T-cell (primary cell): ENCODE measurements at regions not wholly inside any gene's neighbourhood (a gene's known extent, or its start where the extent isn't known, plus 50 kb on each side); places are given as distances from the start of the nearest gene placed in this dataset.

Experiments used
- ATAC-seq, 4 experiments: fragments of 200-7000 bp in 3 of 4; fragments of 150-1000 bp in 1 of 4; cut with Tn5 transposase; replicated peaks in 1 of 4; 1 replicate in 3 of 4; 2 replicates in 1 of 4; pipeline ENCODE4 v1.10.0; 2021; ENCODE audit warnings: moderate library complexity in 3 of 4, mild to moderate bottlenecking in 2 of 4, moderate number of reproducible peaks in 1 of 4
- CTCF ChIA-PET, 2 donors: fragments of 300-600 bp; sonication (Branson Sonifier 250); formaldehyde crosslinking; loops; one replicate each; lab custom pipeline; 2022; ENCODE audit warnings: antibody characterized with exemption in 2 of 2; lab: Charles Lee
- POLR2A ChIA-PET, 2 donors: fragments of 300-600 bp; sonication (Branson Sonifier 250); formaldehyde crosslinking; loops; one replicate each; lab custom pipeline; 2022; ENCODE audit warnings: antibody characterized with exemption in 2 of 2; lab: Charles Lee
- DNase-seq, 35 experiments: peaks; one replicate each; pipeline versions ENCODE4 v3.0.0 to v3.0.0-alpha.2; 2013 to 2023
- H3K27ac ChIP-seq: one replicate; pipeline ENCODE4 v1.5.1; 2013; ENCODE audit warnings: low read length
- H3K27me3 ChIP-seq, 2 experiments: replicated peaks in 1 of 2; 1 replicate in 1 of 2; 2 replicates in 1 of 2; pipeline versions ENCODE4 v1.6.1 to v1.7.0; 2013; ENCODE audit warnings: low read length in 1 of 2, mixed read lengths in 1 of 2; ENCODE audit not compliant: control insufficient read depth in 2 of 2, insufficient read depth in 2 of 2; ENCODE audit errors: extremely low read depth in 1 of 2
- H3K36me3 ChIP-seq, 2 donors: 1 replicate in 1 of 2; 2 replicates in 1 of 2; pipeline versions ENCODE4 v1.6.1 to v1.7.0; 2013; ENCODE audit warnings: low read length in 1 of 2; ENCODE audit not compliant: control insufficient read depth in 2 of 2, insufficient read depth in 1 of 2; ENCODE audit errors: extremely low read depth in 1 of 2
- H3K4me1 ChIP-seq, 2 experiments: 1 replicate in 1 of 2; 2 replicates in 1 of 2; pipeline versions ENCODE4 v1.6.1 to v1.7.0; 2013; ENCODE audit warnings: low read length in 2 of 2, mixed read lengths in 1 of 2; ENCODE audit not compliant: insufficient read depth in 2 of 2, control insufficient read depth in 1 of 2; ENCODE audit errors: extremely low read depth in 1 of 2
- H3K4me3 ChIP-seq, 2 donors: 1 replicate in 1 of 2; 2 replicates in 1 of 2; pipeline versions ENCODE4 v1.5.1 to v1.7.0; 2013; ENCODE audit warnings: mild to moderate bottlenecking in 2 of 2, low read length in 1 of 2, moderate library complexity in 1 of 2; ENCODE audit not compliant: control insufficient read depth in 1 of 2; ENCODE audit errors: extremely low read depth in 1 of 2
- H3K9me3 ChIP-seq: 2 replicates; pipeline ENCODE4 v1.7.0; 2013
- H3K27ac Mint-ChIP-seq, 2 donors: one replicate each; pipeline ENCODE4 v1.8.0; 2020 to 2021; ENCODE audit warnings: mild to moderate bottlenecking in 2 of 2, mixed read lengths in 2 of 2
- H3K27me3 Mint-ChIP-seq, 2 donors: one replicate each; pipeline ENCODE4 v1.8.0; 2021 to 2022; ENCODE audit warnings: mixed read lengths in 2 of 2
- H3K36me3 Mint-ChIP-seq: one replicate; pipeline ENCODE4 v1.8.0; 2021; ENCODE audit warnings: mixed read lengths
- H3K4me1 Mint-ChIP-seq, 3 donors: one replicate each; pipeline ENCODE4 v1.8.0; 2020 to 2022; ENCODE audit warnings: mixed read lengths in 3 of 3, mild to moderate bottlenecking in 1 of 3
- H3K4me3 Mint-ChIP-seq, 3 donors: one replicate each; pipeline ENCODE4 v1.8.0; 2020 to 2022; ENCODE audit warnings: mild to moderate bottlenecking in 3 of 3, mixed read lengths in 3 of 3, moderate library complexity in 3 of 3
- H3K9me3 Mint-ChIP-seq, 3 donors: one replicate each; pipeline ENCODE4 v1.8.0; 2020 to 2022; ENCODE audit warnings: mixed read lengths in 3 of 3
- whole genome bisulfite sequencing: methylation state at CpG from one replicate; pipeline ENCODE4 v1.1.5; 2013; ENCODE audit warnings: missing lambda C conversion rate; ENCODE audit not compliant: insufficient coverage; 5-methylcytosine and 5-hydroxymethylcytosine counted together

DNA sequence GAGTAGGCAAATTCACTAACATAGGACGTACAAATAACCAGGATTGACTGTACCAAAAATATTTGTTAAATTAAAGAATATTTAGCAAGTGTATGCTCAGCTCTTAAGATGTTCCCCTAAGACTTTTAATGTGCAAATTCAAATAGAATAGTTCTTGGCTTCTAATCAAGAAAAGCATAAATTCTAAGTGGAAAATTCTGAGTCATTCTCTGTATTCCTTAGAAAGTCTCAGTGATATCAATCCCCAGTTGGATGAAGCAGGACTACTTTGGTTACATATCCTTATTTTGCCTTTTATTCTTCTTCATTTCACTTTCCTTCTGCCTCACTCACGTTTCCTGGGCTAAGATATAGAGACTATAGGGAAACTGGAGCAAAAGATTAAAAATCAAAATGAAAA lies 130.2 kb downstream of the IFI44 start:
- Mint-ChIP-seq H3K4me1 (no peaks in the 10 kb centered on the region), H3K9me3 (no peaks in the 10 kb centered on the region), H3K4me3 (no peak overlapping the region), H3K36me3 (no peaks in the 10 kb centered on the region), H3K27me3 (peaks cover 3 to 9% of the 10 kb centered on the region in 2 donors), H3K27ac (no peak overlapping the region)
- Histone ChIP-seq H3K27me3 (no peaks in the 10 kb centered on the region), H3K4me1 (no peaks in the 10 kb centered on the region), H3K9me3 (no peaks in the 10 kb centered on the region), H3K4me3 (no peak overlapping the region), H3K36me3 (no peaks in the 10 kb centered on the region), H3K27ac (no peak overlapping the region)
- ChIA-PET CTCF (no interaction called here), POLR2A (no interaction called here)
- ATAC-seq = no peak
- DNase-seq = no peak
- no CpG with 5 or more reads among the region's 2 CpGs for WGBS

DNA sequence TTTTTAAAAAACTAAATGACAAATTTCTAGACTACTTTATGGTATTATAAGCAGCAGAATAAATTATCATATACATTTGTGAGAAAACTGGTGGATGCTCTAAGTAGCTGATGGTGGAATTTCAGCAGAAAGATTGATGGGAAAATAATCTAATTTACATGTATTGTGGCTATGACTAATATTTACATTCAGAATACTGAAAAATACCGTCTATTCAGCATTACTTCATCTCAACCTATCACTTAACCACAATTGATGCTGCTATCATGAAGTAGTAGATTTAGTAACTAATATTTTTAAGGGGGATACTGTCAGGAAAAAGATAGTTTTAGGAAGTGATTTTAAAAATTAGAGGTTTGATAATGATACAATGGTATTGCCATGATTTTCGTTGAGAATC lies 137.9 kb downstream of the IFI44 start:
- ChIA-PET CTCF (no interaction called here), POLR2A (no interaction called here)
- no peaks in the 10 kb centered on the region for H3K36me3 ChIP-seq
- no peaks in the 10 kb centered on the region for H3K36me3 Mint-ChIP-seq
- no peaks in the 10 kb centered on the region for H3K27me3 ChIP-seq
- no peak overlapping the region for H3K27ac ChIP-seq
- H3K27me3 Mint-ChIP-seq = peaks cover 0 to 3% of the 10 kb centered on the region in 2 donors
- H3K9me3 Mint-ChIP-seq = peaks cover 0 to 8% (median 8%) of the 10 kb centered on the region in 3 donors
- H3K4me1 Mint-ChIP-seq = no peaks in the 10 kb centered on the region
- H3K4me1 ChIP-seq = no peaks in the 10 kb centered on the region
- ATAC-seq = no peak
- no peak for DNase-seq
- no CpG with 5 or more reads among the region's 2 CpGs for WGBS
- H3K4me3 Mint-ChIP-seq = no peak overlapping the region
- no peaks in the 10 kb centered on the region for H3K9me3 ChIP-seq
- H3K4me3 ChIP-seq = no peak overlapping the region
- no peak overlapping the region for H3K27ac Mint-ChIP-seq

DNA sequence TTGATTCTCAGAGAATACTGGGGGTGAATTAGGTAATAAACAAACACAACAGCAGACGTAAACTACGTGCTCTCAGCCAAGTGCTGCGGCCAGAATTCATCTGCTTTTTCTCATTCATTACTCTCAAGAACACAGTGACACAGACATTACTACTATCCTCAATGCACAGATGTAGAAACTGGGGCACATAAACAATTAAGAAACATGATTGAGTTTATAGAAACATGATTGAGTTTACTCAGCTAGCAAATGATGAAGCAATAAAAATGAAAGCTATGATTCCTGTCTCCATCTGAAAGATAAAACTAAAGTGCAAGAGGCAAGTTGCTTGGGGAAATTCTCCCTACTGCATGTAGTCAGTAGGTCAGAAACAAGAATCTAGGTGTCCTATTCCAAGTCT lies 140.5 kb downstream of the IFI44 start:
- no CpG with 5 or more reads among the region's 3 CpGs for WGBS

DNA sequence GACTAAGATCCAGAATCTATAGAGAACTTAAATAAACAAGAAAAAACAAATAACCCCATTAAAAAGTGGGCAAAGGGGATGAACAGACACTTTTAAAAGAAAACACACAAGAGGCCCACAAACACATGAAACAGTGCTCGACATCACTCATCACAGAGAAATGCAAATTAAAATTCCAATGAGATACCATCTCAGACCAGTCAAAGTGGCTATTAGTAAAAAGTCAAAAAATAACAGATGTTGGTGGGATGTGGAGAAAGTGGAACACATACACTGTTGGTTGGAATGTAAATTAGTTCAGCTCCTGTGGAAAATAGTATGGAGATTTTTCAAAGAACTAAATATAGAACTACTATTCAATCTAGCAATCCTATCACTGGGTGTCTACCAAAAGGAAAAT lies 143.1 kb downstream of the IFI44 start:
- Histone ChIP-seq H3K4me1 (no peaks in the 10 kb centered on the region), H3K27me3 (no peaks in the 10 kb centered on the region), H3K36me3 (no peaks in the 10 kb centered on the region), H3K27ac (no peak overlapping the region), H3K9me3 (no peaks in the 10 kb centered on the region), H3K4me3 (no peak overlapping the region)
- no peak overlapping the region for H3K27ac Mint-ChIP-seq
- no peak overlapping the region for H3K4me3 Mint-ChIP-seq
- ATAC-seq (no peak), DNase-seq (no peak)
- ChIA-PET CTCF (no interaction called here), POLR2A (no interaction called here)
- H3K4me1 Mint-ChIP-seq = no peaks in the 10 kb centered on the region
- no peaks in the 10 kb centered on the region for H3K36me3 Mint-ChIP-seq
- H3K9me3 Mint-ChIP-seq = peaks cover 0 to 8% (median 8%) of the 10 kb centered on the region in 3 donors
- no CpG with 5 or more reads among the region's 1 CpG for WGBS
- H3K27me3 Mint-ChIP-seq = peaks cover 0 to 3% of the 10 kb centered on the region in 2 donors

More for the DNA sequence above, 140.5 kb downstream of the IFI44 start:
- ChIA-PET CTCF (no interaction called here), POLR2A (interaction anchor here in 1 of 2 donors (0.5 kb wide), 1 partner anchor 1038 kb away, joined by 4 read pairs; no protein-coding TSS in a partner anchor)
- H3K27ac Mint-ChIP-seq = no peak overlapping the region
- peaks cover 0 to 3% of the 10 kb centered on the region in 2 donors for H3K27me3 Mint-ChIP-seq
- no peaks in the 10 kb centered on the region for H3K9me3 ChIP-seq
- H3K4me1 Mint-ChIP-seq = no peaks in the 10 kb centered on the region
- H3K36me3 Mint-ChIP-seq = no peaks in the 10 kb centered on the region
- no peak overlapping the region for H3K4me3 Mint-ChIP-seq
- H3K9me3 Mint-ChIP-seq = peaks cover 0 to 8% (median 8%) of the 10 kb centered on the region in 3 donors
- H3K36me3 ChIP-seq = no peaks in the 10 kb centered on the region
- DNase-seq (no peak), ATAC-seq (no peak)
- H3K27me3 ChIP-seq = no peaks in the 10 kb centered on the region
- H3K4me1 ChIP-seq = no peaks in the 10 kb centered on the region
- no peak overlapping the region for H3K4me3 ChIP-seq
- no peak overlapping the region for H3K27ac ChIP-seq

DNA sequence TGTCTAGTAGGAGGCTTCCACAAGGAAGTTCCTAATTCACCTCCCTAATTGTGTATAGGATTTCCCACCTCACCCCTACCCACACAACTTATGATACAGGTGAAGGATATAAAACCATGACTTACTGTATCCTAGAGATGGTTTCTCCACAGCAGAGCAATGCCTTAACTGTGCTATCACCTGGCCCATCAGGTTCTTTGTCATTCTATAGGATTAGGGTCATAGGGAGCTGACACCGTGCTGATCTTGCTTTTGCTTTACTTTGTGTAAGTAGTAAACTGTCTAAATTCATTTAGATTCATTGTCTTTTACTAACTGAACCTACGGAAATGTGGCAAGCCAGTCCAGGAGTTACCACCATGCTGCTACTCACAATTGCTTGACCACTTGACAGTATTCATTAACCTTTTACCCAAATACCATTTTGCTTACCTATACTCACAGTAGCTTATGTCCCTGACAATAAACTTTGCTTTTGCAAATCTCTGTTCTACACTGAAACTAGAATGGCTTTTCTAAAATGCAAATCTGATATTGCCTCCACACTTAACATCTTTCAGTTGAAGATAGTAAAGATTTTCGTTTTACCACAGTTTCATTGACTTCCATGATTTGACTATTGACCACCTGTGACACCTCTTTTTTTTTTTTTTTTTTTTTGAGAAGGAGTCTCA lies 147.6 kb downstream of the IFI44 start:
- H3K36me3 Mint-ChIP-seq = no peaks in the 10 kb centered on the region

DNA sequence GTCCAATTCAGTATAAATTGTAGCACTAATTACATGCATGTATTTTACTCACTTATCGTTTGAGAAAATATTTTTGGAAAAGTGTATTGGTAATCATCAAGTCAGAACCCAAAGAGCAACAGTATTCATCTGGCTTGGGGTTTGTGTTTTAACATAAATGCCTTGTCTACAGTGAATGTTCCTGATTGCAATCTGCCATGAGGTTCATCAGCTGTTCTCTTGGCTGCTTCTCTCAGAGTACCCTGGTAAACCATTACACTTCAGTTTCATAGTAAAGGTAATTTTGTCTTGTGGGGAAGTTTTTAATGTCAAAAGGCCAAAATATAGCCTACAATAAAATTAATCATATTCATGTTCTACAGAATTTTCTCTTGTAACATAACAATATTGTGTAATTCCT lies 150.3 kb downstream of the IFI44 start:
- H3K4me3 Mint-ChIP-seq = no peak overlapping the region
- H3K36me3 Mint-ChIP-seq = no peaks in the 10 kb centered on the region
- ATAC-seq (no peak), DNase-seq (no peak)
- no peaks in the 10 kb centered on the region for H3K4me1 Mint-ChIP-seq
- no CpG with 5 or more reads among the region's 1 CpG for WGBS
- Histone ChIP-seq H3K27me3 (no peaks in the 10 kb centered on the region), H3K4me1 (no peaks in the 10 kb centered on the region), H3K36me3 (no peaks in the 10 kb centered on the region), H3K9me3 (no peaks in the 10 kb centered on the region), H3K4me3 (no peak overlapping the region), H3K27ac (no peak overlapping the region)
- H3K27me3 Mint-ChIP-seq = no peaks in the 10 kb centered on the region
- no peaks in the 10 kb centered on the region for H3K9me3 Mint-ChIP-seq
- ChIA-PET CTCF (no interaction called here), POLR2A (no interaction called here)
- no peak overlapping the region for H3K27ac Mint-ChIP-seq

More for the DNA sequence above, 147.6 kb downstream of the IFI44 start:
- POLR2A ChIA-PET = no interaction called here
- no peak for DNase-seq
- Histone ChIP-seq H3K4me1 (no peaks in the 10 kb centered on the region), H3K27me3 (no peaks in the 10 kb centered on the region), H3K4me3 (no peak overlapping the region), H3K27ac (no peak overlapping the region), H3K9me3 (no peaks in the 10 kb centered on the region), H3K36me3 (no peaks in the 10 kb centered on the region)
- Mint-ChIP-seq H3K9me3 (no peaks in the 10 kb centered on the region), H3K27me3 (no peaks in the 10 kb centered on the region), H3K4me1 (no peaks in the 10 kb centered on the region), H3K4me3 (no peak overlapping the region), H3K27ac (no peak overlapping the region)
- 83% methylated on average over 1 of the region's 3 CpGs for WGBS
- CTCF ChIA-PET = interaction anchor here in 1 of 2 donors (0.5 kb wide), 1 partner anchor 45 kb away, joined by 3 read pairs; no protein-coding TSS in a partner anchor
- ATAC-seq = no peak
